ENCODE measurements at regions not wholly inside any gene's neighbourhood (a gene's known extent, or its start where the extent isn't known, plus 50 kb on each side); places are given as distances from the start of the nearest gene placed in this dataset.

GRCh38 chr3:152516216-152516615, 247.5 kb downstream of the MBNL1 start:
- DNase-seq (ENCODE audit: low read depth in 2 of 2) = no peak

- no peak for DNase-seq (ENCODE audit: low read depth in 2 of 2)
Observed at GRCh38 chr3:152517502-152517901, 248.8 kb downstream of the MBNL1 start.

- no peak for DNase-seq (ENCODE audit: low read depth in 2 of 2)
Observed at GRCh38 chr3:152518346-152518745, 249.6 kb downstream of the MBNL1 start.

- DNase-seq (ENCODE audit: low read depth in 2 of 2) = no peak
Observed at GRCh38 chr3:152519376-152519775, 250.6 kb downstream of the MBNL1 start.

- DNase-seq (ENCODE audit: low read depth in 2 of 2) = no peak
Observed at GRCh38 chr3:152522036-152522435, 253.3 kb downstream of the MBNL1 start.

- peak; percentile 54 to 67 for DNase-seq (ENCODE audit: low read depth in 2 of 2)
Observed at GRCh38 chr3:152524198-152525140, 255.7 kb downstream of the MBNL1 start.

GRCh38 chr3:152531717-152532116, 263.0 kb downstream of the MBNL1 start:
- no peak for DNase-seq (ENCODE audit: low read depth in 2 of 2)

GRCh38 chr3:152538518-152538917, 269.8 kb downstream of the MBNL1 start:
- DNase-seq (ENCODE audit: low read depth in 2 of 2) = no peak

- no peak for DNase-seq (ENCODE audit: low read depth in 2 of 2)
Observed at GRCh38 chr3:152539191-152539764, 270.5 kb downstream of the MBNL1 start.

GRCh38 chr3:152540120-152540519, 271.4 kb downstream of the MBNL1 start:
- DNase-seq (ENCODE audit: low read depth in 2 of 2) = no peak

- no peak for DNase-seq (ENCODE audit: low read depth in 2 of 2)
Observed at GRCh38 chr3:152547153-152547552, 278.4 kb downstream of the MBNL1 start.

- DNase-seq (ENCODE audit: low read depth in 2 of 2) = no peak
Observed at GRCh38 chr3:152549263-152549662, 280.5 kb downstream of the MBNL1 start.

- DNase-seq (ENCODE audit: low read depth in 2 of 2) = no peak
Observed at GRCh38 chr3:152550284-152550683, 281.6 kb downstream of the MBNL1 start.

- DNase-seq (ENCODE audit: low read depth in 2 of 2) = peak in 1 of 2 donors; percentile 86
Observed at GRCh38 chr3:152554980-152555379, 280.0 kb upstream of the P2RY1 start.

GRCh38 chr3:152555666-152556291, 279.2 kb upstream of the P2RY1 start:
- no peak for DNase-seq (ENCODE audit: low read depth in 2 of 2)

- DNase-seq (ENCODE audit: low read depth in 2 of 2) = peak in 1 of 2 donors; percentile 92
Observed at GRCh38 chr3:152556731-152557254, 278.1 kb upstream of the P2RY1 start.

- peak in 1 of 2 donors; percentile 40 for DNase-seq (ENCODE audit: low read depth in 2 of 2)
Observed at GRCh38 chr3:152557302-152557999, 277.5 kb upstream of the P2RY1 start.

GRCh38 chr3:152558386-152558785, 276.5 kb upstream of the P2RY1 start:
- DNase-seq (ENCODE audit: low read depth in 2 of 2) = no peak

- DNase-seq (ENCODE audit: low read depth in 2 of 2) = no peak
Observed at GRCh38 chr3:152559246-152559645, 275.7 kb upstream of the P2RY1 start.

- no peak for DNase-seq (ENCODE audit: low read depth in 2 of 2)
Observed at GRCh38 chr3:152564459-152564858, 270.5 kb upstream of the P2RY1 start.

- DNase-seq (ENCODE audit: low read depth in 2 of 2) = peak; percentile 48 to 78
Observed at GRCh38 chr3:152574461-152575079, 260.4 kb upstream of the P2RY1 start.
